K562 (cell line): ENCODE measurements at regions not wholly inside any gene's neighbourhood (a gene's known extent, or its start where the extent isn't known, plus 50 kb on each side); places are given as distances from the start of the nearest gene placed in this dataset.

ENCODE experiments used
- CREB3 ChIP-seq: fragments of 450-650 bp; conservative IDR thresholded peaks from 2 replicates; pipeline ENCODE4 v1.6.1; 2016; ENCODE audit warnings: missing genetic modification characterization, low read depth, mild to moderate bottlenecking, missing compliant biosample characterization, moderate library complexity
- DNMT1 ChIP-seq: fragments of 450-650 bp; IDR thresholded peaks from 2 replicates; pipeline ENCODE4 v1.6.1; 2016; ENCODE audit warnings: antibody characterized with exemption, mild to moderate bottlenecking
- KAT7 ChIP-seq: sonication (generic); formaldehyde crosslinking; IDR thresholded peaks from 2 replicates; pipeline ENCODE4 v1.8.0; 2022; ENCODE audit warnings: missing genetic modification reagents, mild to moderate bottlenecking, borderline replicate concordance
- KDM4B ChIP-seq, 2 experiments: fragments of 450-650 bp in 1 of 2; sonication (generic) in 1 of 2; IDR thresholded peaks; 2 replicates each; pipeline ENCODE4 v1.6.1; 2016 to 2017; ENCODE audit warnings: borderline replicate concordance in 2 of 2, antibody characterized with exemption in 1 of 2, low read depth in 1 of 2, mild to moderate bottlenecking in 1 of 2
- LEF1 ChIP-seq: fragments of 450-650 bp; IDR thresholded peaks from 2 replicates; pipeline ENCODE4 v1.6.1; 2016; ENCODE audit warnings: mild to moderate bottlenecking
- MNT ChIP-seq, 2 experiments: fragments of 450-650 bp; conservative IDR thresholded peaks; 2 replicates each; pipeline ENCODE4 v1.6.1; 2017; ENCODE audit warnings: mild to moderate bottlenecking in 2 of 2, moderate library complexity in 2 of 2
- PCBP2 ChIP-seq: fragments of 200-400 bp; formaldehyde crosslinking; IDR thresholded peaks from 2 replicates; pipeline ENCODE4 v1.6.1; 2018; ENCODE audit warnings: low read length, low read depth, mild to moderate bottlenecking, moderate library complexity; ENCODE audit not compliant: poor library complexity, severe bottlenecking
- POLR2H ChIP-seq: IDR thresholded peaks from 2 replicates; pipeline ENCODE4 v1.6.1; 2016; ENCODE audit warnings: missing genetic modification characterization, low read depth, mild to moderate bottlenecking, control low read depth, missing compliant biosample characterization, moderate library complexity
- PRDM10 ChIP-seq: fragments of 450-650 bp; IDR thresholded peaks from 2 replicates; pipeline ENCODE4 v1.6.1; 2018; ENCODE audit not compliant: partially characterized antibody
- SMARCA4 ChIP-seq: fragments of 450-650 bp; IDR thresholded peaks from 2 replicates; pipeline ENCODE4 v1.6.1; 2016
- TF ChIP-seq, protein P1 (sequence below): fragments of 450-650 bp; IDR thresholded peaks from 2 replicates; pipeline ENCODE4 v1.6.1; 2016; ENCODE audit warnings: mild to moderate bottlenecking
- TF ChIP-seq, protein P2 (sequence below), 2 experiments: fragments of 450-650 bp; IDR thresholded peaks; 2 replicates each; pipeline ENCODE4 v1.6.1; 2018; ENCODE audit warnings: mild to moderate bottlenecking in 2 of 2, low read depth in 1 of 2; ENCODE audit not compliant: partially characterized antibody in 2 of 2

DNA sequence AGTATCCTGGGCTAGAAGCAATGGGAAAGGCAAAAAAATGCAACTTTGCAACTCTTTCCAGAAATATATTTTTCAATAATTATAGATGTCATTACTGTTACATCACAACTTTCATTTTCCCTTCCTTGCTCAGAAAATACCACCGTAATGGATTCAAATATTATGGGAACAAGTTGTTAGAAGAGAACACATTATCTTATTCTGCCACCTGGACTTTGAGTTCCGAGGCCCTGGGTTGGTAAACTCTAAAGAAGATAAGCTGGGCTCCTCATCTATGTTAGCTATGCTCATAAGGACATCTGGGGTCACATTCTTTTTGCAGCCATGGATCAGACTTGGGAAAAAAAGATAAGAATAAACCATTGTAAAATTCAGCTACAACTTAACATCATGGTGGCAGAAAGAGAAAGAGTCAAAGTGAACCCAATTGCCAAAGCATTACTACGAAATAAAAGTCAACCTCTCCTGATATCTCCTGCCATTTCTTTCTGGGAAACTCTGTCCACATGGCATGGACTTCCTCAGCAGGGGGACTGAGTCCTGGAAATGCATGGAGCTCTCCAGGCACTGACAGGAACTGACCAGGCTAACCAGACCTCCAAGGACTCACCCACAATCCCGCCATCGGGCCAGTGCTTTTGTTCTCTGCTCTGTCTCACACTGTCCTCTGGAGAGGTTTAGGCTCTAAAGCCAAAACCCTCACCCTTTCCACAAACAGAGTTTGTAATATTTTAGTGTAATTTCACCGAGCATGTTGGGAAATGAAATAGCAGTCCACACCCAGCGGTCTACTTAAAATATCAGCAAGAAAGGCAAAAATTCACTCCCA is 499.1 kb upstream of the RUNX1 start (continued):
- TF ChIP-seq KDM4B (IDR thresholded peaks at IDR 0.05; ENCODE audit: borderline replicate concordance in 2 of 2, low read depth in 1 of 2), result no peak
- TF ChIP-seq CREB3 (tag), result 0 out of 2 replicates have a peak, but pooled peaks have one; percentile 83
- peak; percentile 31; the same call in 1 of the 2 replicates for TF ChIP-seq POLR2H (tag)
- TF ChIP-seq KAT7, result no peak
- TF ChIP-seq, protein P1, sequence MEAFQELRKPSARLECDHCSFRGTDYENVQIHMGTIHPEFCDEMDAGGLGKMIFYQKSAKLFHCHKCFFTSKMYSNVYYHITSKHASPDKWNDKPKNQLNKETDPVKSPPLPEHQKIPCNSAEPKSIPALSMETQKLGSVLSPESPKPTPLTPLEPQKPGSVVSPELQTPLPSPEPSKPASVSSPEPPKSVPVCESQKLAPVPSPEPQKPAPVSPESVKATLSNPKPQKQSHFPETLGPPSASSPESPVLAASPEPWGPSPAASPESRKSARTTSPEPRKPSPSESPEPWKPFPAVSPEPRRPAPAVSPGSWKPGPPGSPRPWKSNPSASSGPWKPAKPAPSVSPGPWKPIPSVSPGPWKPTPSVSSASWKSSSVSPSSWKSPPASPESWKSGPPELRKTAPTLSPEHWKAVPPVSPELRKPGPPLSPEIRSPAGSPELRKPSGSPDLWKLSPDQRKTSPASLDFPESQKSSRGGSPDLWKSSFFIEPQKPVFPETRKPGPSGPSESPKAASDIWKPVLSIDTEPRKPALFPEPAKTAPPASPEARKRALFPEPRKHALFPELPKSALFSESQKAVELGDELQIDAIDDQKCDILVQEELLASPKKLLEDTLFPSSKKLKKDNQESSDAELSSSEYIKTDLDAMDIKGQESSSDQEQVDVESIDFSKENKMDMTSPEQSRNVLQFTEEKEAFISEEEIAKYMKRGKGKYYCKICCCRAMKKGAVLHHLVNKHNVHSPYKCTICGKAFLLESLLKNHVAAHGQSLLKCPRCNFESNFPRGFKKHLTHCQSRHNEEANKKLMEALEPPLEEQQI, result 0 out of 2 replicates have a peak, but pooled peaks have one; percentile 65
- TF ChIP-seq, protein P2, sequence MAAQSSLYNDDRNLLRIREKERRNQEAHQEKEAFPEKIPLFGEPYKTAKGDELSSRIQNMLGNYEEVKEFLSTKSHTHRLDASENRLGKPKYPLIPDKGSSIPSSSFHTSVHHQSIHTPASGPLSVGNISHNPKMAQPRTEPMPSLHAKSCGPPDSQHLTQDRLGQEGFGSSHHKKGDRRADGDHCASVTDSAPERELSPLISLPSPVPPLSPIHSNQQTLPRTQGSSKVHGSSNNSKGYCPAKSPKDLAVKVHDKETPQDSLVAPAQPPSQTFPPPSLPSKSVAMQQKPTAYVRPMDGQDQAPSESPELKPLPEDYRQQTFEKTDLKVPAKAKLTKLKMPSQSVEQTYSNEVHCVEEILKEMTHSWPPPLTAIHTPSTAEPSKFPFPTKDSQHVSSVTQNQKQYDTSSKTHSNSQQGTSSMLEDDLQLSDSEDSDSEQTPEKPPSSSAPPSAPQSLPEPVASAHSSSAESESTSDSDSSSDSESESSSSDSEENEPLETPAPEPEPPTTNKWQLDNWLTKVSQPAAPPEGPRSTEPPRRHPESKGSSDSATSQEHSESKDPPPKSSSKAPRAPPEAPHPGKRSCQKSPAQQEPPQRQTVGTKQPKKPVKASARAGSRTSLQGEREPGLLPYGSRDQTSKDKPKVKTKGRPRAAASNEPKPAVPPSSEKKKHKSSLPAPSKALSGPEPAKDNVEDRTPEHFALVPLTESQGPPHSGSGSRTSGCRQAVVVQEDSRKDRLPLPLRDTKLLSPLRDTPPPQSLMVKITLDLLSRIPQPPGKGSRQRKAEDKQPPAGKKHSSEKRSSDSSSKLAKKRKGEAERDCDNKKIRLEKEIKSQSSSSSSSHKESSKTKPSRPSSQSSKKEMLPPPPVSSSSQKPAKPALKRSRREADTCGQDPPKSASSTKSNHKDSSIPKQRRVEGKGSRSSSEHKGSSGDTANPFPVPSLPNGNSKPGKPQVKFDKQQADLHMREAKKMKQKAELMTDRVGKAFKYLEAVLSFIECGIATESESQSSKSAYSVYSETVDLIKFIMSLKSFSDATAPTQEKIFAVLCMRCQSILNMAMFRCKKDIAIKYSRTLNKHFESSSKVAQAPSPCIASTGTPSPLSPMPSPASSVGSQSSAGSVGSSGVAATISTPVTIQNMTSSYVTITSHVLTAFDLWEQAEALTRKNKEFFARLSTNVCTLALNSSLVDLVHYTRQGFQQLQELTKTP (IDR thresholded peaks at IDR 0.05; ENCODE audit: low read depth in 1 of 2, partially characterized antibody in 2 of 2), result peak in 1 of 2 experiments; percentile 59
- peak; percentile 20 to 47; a peak in 1 of 4 replicates for TF ChIP-seq MNT (conservative IDR thresholded peaks at IDR 0.05)
- no peak for TF ChIP-seq PCBP2
- peak; percentile 36 for TF ChIP-seq PRDM10
- TF ChIP-seq LEF1, result peak; percentile 92
- peak; percentile 94 for TF ChIP-seq SMARCA4
- no peak for TF ChIP-seq DNMT1
